Natural killer cell (primary cell): ENCODE measurements at regions not wholly inside any gene's neighbourhood (a gene's known extent, or its start where the extent isn't known, plus 50 kb on each side); places are given as distances from the start of the nearest gene placed in this dataset.

Experiments used
- ATAC-seq, 3 donors: fragments of 150-1000 bp in 2 of 3; fragments of 200-7000 bp in 1 of 3; cut with Tn5 transposase; 1 replicate in 1 of 3; 2 replicates in 2 of 3; pipeline ENCODE4 v1.10.0; 2021; ENCODE audit warnings: mild to moderate bottlenecking in 2 of 3, moderate library complexity in 2 of 3
- DNase-seq, 2 donors: peaks; one replicate each; pipeline versions ENCODE4 v3.0.0 to v3.0.0-alpha.2; 2013 to 2021; ENCODE audit warnings: mixed read lengths in 1 of 2
- H3K27ac ChIP-seq: one replicate; pipeline ENCODE4 v1.5.1; 2013; ENCODE audit warnings: mild to moderate bottlenecking, low read length
- H3K27me3 ChIP-seq: one replicate; pipeline ENCODE4 v1.6.1; 2013; ENCODE audit warnings: low read length; ENCODE audit not compliant: control insufficient read depth, insufficient read depth
- H3K36me3 ChIP-seq: one replicate; pipeline ENCODE4 v1.6.1; 2013; ENCODE audit warnings: low read length; ENCODE audit not compliant: control insufficient read depth, insufficient read depth
- H3K4me1 ChIP-seq: one replicate; pipeline ENCODE4 v1.6.1; 2013; ENCODE audit warnings: low read length; ENCODE audit not compliant: control insufficient read depth, insufficient read depth
- H3K4me3 ChIP-seq: one replicate; pipeline ENCODE4 v1.5.1; 2013; ENCODE audit warnings: low read length
- H3K9me3 ChIP-seq: one replicate; pipeline ENCODE4 v1.6.1; 2013; ENCODE audit warnings: low read length; ENCODE audit not compliant: control insufficient read depth, insufficient read depth
- H3K27ac Mint-ChIP-seq, 2 donors: one replicate each; pipeline ENCODE4 v1.8.0; 2022; ENCODE audit warnings: mild to moderate bottlenecking in 2 of 2, mixed read lengths in 2 of 2, moderate library complexity in 1 of 2
- H3K27me3 Mint-ChIP-seq, 2 donors: one replicate each; pipeline ENCODE4 v1.8.0; 2022; ENCODE audit warnings: low read depth in 2 of 2, mixed read lengths in 2 of 2
- H3K36me3 Mint-ChIP-seq: one replicate; pipeline ENCODE4 v1.8.0; 2022; ENCODE audit warnings: mixed read lengths
- H3K4me1 Mint-ChIP-seq, 2 donors: one replicate each; pipeline ENCODE4 v1.8.0; 2022; ENCODE audit warnings: mixed read lengths in 2 of 2
- H3K4me3 Mint-ChIP-seq: one replicate; pipeline ENCODE4 v1.8.0; 2022; ENCODE audit warnings: mild to moderate bottlenecking, moderate library complexity, mixed read lengths
- H3K9me3 Mint-ChIP-seq, 2 donors: one replicate each; pipeline ENCODE4 v1.8.0; 2022; ENCODE audit warnings: mixed read lengths in 2 of 2
- WGBS: methylation state at CpG from one replicate; pipeline ENCODE4 v1.1.7; 2013; ENCODE audit warnings: missing lambda C conversion rate; ENCODE audit not compliant: insufficient coverage; 5-methylcytosine and 5-hydroxymethylcytosine counted together
- intact Hi-C: fragments of 100-400 bp; cut with micrococcal nuclease; formaldehyde crosslinking; loops from one replicate; pipeline ENCODE4 v1.14.2; 2022
- TF ChIP-seq, protein P1 (sequence below): fragments of 200-600 bp; IDR thresholded peaks from one replicate; pipeline ENCODE4 v1.8.0; 2022; ENCODE audit warnings: antibody characterized with exemption

DNA sequence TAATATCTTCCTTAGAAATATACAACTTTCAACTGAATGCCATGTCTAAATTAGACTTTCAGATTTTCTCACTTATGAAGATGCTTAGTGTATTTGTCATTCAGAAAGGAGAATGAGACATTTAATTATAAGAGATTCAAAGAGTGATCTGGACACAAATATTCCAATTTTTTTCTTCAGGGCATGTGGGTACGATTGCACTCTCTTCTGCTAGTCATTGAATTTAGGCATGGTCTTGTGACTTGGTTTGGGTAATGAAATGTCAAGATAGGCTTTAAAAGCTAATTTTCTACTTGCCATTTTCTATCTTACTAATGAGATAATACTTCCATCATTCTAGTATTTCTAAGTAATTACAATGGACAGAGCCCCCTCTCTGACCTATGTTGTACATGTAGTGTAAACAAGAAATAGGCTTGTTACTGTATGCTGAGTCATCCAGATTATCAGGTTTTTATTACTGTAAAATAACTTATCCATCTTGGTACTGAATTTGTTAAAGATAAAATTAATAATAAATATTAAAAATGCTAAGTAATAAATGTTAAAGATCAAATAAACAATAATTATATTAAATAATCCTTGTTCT, 770.8 kb upstream of the BCHE start:
- WGBS = no CpG with 5 or more reads among the region's 1 CpG
- H3K27ac ChIP-seq = no peak overlapping the region
- no peaks in the 10 kb centered on the region for H3K36me3 ChIP-seq
- Mint-ChIP-seq H3K27me3 (no peaks in the 10 kb centered on the region), H3K36me3 (no peaks in the 10 kb centered on the region), H3K4me1 (no peaks in the 10 kb centered on the region), H3K27ac (no peak overlapping the region), H3K4me3 (no peak overlapping the region), H3K9me3 (peaks cover 6 to 10% of the 10 kb centered on the region in 2 donors)
- H3K4me3 ChIP-seq = no peak overlapping the region
- no peak for DNase-seq
- H3K9me3 ChIP-seq = no peaks in the 10 kb centered on the region
- no peak for ATAC-seq
- no peaks in the 10 kb centered on the region for H3K27me3 ChIP-seq
- TF ChIP-seq, protein P1, sequence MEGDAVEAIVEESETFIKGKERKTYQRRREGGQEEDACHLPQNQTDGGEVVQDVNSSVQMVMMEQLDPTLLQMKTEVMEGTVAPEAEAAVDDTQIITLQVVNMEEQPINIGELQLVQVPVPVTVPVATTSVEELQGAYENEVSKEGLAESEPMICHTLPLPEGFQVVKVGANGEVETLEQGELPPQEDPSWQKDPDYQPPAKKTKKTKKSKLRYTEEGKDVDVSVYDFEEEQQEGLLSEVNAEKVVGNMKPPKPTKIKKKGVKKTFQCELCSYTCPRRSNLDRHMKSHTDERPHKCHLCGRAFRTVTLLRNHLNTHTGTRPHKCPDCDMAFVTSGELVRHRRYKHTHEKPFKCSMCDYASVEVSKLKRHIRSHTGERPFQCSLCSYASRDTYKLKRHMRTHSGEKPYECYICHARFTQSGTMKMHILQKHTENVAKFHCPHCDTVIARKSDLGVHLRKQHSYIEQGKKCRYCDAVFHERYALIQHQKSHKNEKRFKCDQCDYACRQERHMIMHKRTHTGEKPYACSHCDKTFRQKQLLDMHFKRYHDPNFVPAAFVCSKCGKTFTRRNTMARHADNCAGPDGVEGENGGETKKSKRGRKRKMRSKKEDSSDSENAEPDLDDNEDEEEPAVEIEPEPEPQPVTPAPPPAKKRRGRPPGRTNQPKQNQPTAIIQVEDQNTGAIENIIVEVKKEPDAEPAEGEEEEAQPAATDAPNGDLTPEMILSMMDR = no peak
- H3K4me1 ChIP-seq = no peaks in the 10 kb centered on the region
- intact Hi-C loops = no loop called here

DNA sequence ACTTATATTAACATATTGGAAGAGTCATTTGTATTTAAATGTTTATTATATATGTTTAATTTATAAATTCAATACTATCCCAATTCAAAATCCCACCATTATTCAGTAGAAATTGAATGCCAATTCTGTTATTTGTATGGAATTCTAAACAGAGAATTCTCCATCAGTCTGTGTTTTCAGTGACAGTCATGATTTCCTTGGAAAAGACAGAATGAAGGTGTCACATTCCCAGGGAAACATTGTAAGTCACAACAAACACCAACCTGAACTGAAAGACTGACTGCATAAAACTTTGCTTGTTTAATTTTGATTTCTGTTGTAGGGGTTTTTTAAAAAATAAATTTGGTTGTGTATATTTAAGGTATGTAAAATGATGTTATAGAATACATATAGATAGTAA, 769.8 kb upstream of the BCHE start:
- Mint-ChIP-seq H3K4me3 (no peak overlapping the region), H3K9me3 (peaks cover 5 to 8% of the 10 kb centered on the region in 2 donors), H3K4me1 (no peaks in the 10 kb centered on the region), H3K36me3 (no peaks in the 10 kb centered on the region), H3K27ac (no peak overlapping the region), H3K27me3 (no peaks in the 10 kb centered on the region)
- Histone ChIP-seq H3K27ac (no peak overlapping the region), H3K9me3 (no peaks in the 10 kb centered on the region), H3K4me3 (no peak overlapping the region), H3K36me3 (no peaks in the 10 kb centered on the region), H3K4me1 (no peaks in the 10 kb centered on the region), H3K27me3 (no peaks in the 10 kb centered on the region)
- no peak for DNase-seq
- TF ChIP-seq, protein P1 = no peak
- ATAC-seq = no peak
- intact Hi-C loops = no loop called here

DNA sequence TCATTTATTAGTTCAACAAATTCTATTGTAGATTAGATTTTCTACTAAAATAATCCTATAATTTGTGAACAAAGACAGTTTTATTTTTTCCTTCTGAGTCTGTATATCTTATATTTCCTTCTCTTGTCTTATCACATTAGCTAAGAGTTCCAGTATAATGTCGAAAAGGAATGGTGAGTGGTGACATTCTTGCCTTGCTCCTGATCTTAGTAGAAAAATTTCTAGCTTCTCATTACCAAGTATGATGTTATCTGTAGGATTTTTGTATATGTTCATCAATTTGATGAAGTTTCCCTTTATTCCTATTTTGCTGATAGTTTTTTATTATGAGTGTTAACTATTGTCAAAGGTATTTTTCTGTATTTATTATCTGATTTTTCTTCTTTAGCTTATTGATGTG, 756.6 kb upstream of the BCHE start:
- H3K4me3 Mint-ChIP-seq = no peak overlapping the region
- Histone ChIP-seq H3K27me3 (no peaks in the 10 kb centered on the region), H3K27ac (no peak overlapping the region), H3K36me3 (no peaks in the 10 kb centered on the region), H3K9me3 (no peaks in the 10 kb centered on the region), H3K4me1 (no peaks in the 10 kb centered on the region), H3K4me3 (no peak overlapping the region)
- WGBS = no CpG with 5 or more reads among the region's 1 CpG
- peaks cover 15 to 16% of the 10 kb centered on the region in 2 donors for H3K9me3 Mint-ChIP-seq
- H3K27ac Mint-ChIP-seq = no peak overlapping the region
- no peaks in the 10 kb centered on the region for H3K4me1 Mint-ChIP-seq
- H3K27me3 Mint-ChIP-seq = no peaks in the 10 kb centered on the region
- TF ChIP-seq, protein P1 = no peak
- no peaks in the 10 kb centered on the region for H3K36me3 Mint-ChIP-seq
- ATAC-seq (no peak), DNase-seq (no peak)
- intact Hi-C loops = no loop called here

DNA sequence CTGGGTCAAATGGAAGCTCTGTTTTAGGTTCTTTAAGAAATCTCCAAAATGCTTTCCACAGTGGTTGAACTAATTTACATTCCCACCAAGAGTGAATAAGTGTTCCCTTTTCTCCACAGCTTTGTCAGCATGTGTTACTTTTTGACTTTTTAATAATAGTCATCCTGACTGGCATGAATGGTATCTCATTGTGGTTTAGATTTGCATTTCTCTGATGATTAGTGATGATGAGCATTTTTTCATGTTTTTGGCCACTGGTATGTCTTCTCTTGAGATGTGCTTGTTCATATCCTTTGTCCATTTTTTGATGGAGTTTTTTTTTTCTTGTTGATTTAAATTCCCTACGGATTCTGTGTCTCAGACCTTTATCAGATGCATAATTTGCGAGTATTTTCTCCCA, 745.0 kb upstream of the BCHE start:
- ATAC-seq (no peak), DNase-seq (no peak)
- Mint-ChIP-seq H3K27ac (no peak overlapping the region), H3K36me3 (no peaks in the 10 kb centered on the region), H3K27me3 (no peaks in the 10 kb centered on the region), H3K9me3 (peaks cover 8 to 11% of the 10 kb centered on the region in 2 donors), H3K4me3 (no peak overlapping the region), H3K4me1 (no peaks in the 10 kb centered on the region)
- TF ChIP-seq, protein P1 = no peak
- no peaks in the 10 kb centered on the region for H3K9me3 ChIP-seq
- H3K27me3 ChIP-seq = no peaks in the 10 kb centered on the region
- intact Hi-C loops = no loop called here
- no peaks in the 10 kb centered on the region for H3K4me1 ChIP-seq
- no peaks in the 10 kb centered on the region for H3K36me3 ChIP-seq
- H3K27ac ChIP-seq = no peak overlapping the region
- WGBS = 89% methylated on average over 2 of the region's 2 CpGs
- no peak overlapping the region for H3K4me3 ChIP-seq
